ENCODE measurements at regions not wholly inside any gene's neighbourhood (a gene's known extent, or its start where the extent isn't known, plus 50 kb on each side); places are given as distances from the start of the nearest gene placed in this dataset.

- TF ChIP-seq CTCF (IDR thresholded peaks at IDR 0.05) (no peak), POLR2A (IDR thresholded peaks at IDR 0.05) (no peak)
Measured at GRCh38 chr16:63689068-63689467, 1432.8 kb downstream of the CDH11 start.

Data from stomach (tissue), 4 donors.